Testis (tissue), 2 donors: ENCODE measurements at regions not wholly inside any gene's neighbourhood (a gene's known extent, or its start where the extent isn't known, plus 50 kb on each side); places are given as distances from the start of the nearest gene placed in this dataset.

ENCODE experiments used
- DNase-seq: peaks from one replicate; pipeline ENCODE4 v3.0.0-alpha.2; 2019
- H3K27ac ChIP-seq, 2 donors: fragments of 200-600 bp; sonication (generic); one replicate each; pipeline ENCODE4 v1.5.1; 2019
- H3K27me3 ChIP-seq: fragments of 200-600 bp; sonication (generic); one replicate; pipeline ENCODE4 v1.5.1; 2019
- H3K36me3 ChIP-seq: fragments of 200-600 bp; sonication (generic); one replicate; pipeline ENCODE4 v1.5.1; 2017; ENCODE audit warnings: low read depth; ENCODE audit errors: missing control alignments
- H3K4me1 ChIP-seq: fragments of 200-600 bp; sonication (generic); one replicate; pipeline ENCODE4 v1.5.1; 2019
- H3K4me3 ChIP-seq, 2 donors: fragments of 200-600 bp; sonication (generic); one replicate each; pipeline ENCODE4 v1.5.1; 2017 to 2019
- H3K9me3 ChIP-seq: fragments of 200-600 bp; sonication (generic); one replicate; pipeline ENCODE4 v1.5.1; 2017
- POLR2A ChIP-seq: fragments of 450-650 bp; IDR thresholded peaks from one replicate; pipeline ENCODE4 v1.6.1; 2017; ENCODE audit warnings: antibody characterized with exemption, mild to moderate bottlenecking, moderate library complexity
- WGBS, 2 donors: methylation state at CpG; one replicate each; pipeline ENCODE4 v1.1.5; 2018; 5-methylcytosine and 5-hydroxymethylcytosine counted together
- intact Hi-C: fragments of 100-400 bp; cut with DNase I; formaldehyde crosslinking; loops from one replicate; pipeline ENCODE4 v1.15.1; 2023; ENCODE audit warnings: low total_unique reads
- TF ChIP-seq, protein P1 (sequence below), 3 experiments: fragments of 450-650 bp in 2 of 3; fragments of 200-600 bp in 1 of 3; sonication (generic) in 1 of 3; IDR thresholded peaks; one replicate each; pipeline ENCODE4 v1.5.1; 2016 to 2019; ENCODE audit warnings: antibody characterized with exemption in 3 of 3, mild to moderate bottlenecking in 2 of 3, moderate library complexity in 1 of 3

DNA sequence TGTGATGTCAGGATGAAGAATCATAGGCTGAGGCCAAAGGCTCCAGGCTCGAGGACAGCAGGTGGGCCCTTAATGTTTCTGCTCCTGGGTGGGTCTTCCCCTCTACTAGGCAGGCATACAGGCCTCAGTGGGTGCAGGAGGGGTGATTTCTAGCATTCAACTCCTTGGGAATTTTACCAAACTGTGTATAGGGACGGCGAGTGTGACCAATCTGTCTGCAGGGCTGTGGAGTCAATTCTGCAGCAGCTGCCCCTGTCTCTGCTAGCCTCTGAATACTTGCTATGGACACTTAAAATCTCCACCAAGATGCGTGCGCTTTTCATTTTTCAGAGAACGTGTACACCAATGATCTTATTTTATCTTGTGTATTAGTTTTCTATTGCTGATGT, 115.5 kb downstream of the WDR11 start:
- intact Hi-C loops = no loop called here
- WGBS, 2 donors = 91 to 95% methylated on average over 4 to 6 of the region's 6 CpGs
- Histone ChIP-seq H3K4me3 (no peak overlapping the region), H3K9me3 (no peaks in the 10 kb centered on the region), H3K4me1 (no peaks in the 10 kb centered on the region), H3K27ac (no peak overlapping the region), H3K36me3 (no peaks in the 10 kb centered on the region), H3K27me3 (no peaks in the 10 kb centered on the region)
- TF ChIP-seq, protein P1, sequence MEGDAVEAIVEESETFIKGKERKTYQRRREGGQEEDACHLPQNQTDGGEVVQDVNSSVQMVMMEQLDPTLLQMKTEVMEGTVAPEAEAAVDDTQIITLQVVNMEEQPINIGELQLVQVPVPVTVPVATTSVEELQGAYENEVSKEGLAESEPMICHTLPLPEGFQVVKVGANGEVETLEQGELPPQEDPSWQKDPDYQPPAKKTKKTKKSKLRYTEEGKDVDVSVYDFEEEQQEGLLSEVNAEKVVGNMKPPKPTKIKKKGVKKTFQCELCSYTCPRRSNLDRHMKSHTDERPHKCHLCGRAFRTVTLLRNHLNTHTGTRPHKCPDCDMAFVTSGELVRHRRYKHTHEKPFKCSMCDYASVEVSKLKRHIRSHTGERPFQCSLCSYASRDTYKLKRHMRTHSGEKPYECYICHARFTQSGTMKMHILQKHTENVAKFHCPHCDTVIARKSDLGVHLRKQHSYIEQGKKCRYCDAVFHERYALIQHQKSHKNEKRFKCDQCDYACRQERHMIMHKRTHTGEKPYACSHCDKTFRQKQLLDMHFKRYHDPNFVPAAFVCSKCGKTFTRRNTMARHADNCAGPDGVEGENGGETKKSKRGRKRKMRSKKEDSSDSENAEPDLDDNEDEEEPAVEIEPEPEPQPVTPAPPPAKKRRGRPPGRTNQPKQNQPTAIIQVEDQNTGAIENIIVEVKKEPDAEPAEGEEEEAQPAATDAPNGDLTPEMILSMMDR (IDR thresholded peaks at IDR 0.05) = no peak
- no peak for TF ChIP-seq POLR2A
- no peak for DNase-seq

DNA sequence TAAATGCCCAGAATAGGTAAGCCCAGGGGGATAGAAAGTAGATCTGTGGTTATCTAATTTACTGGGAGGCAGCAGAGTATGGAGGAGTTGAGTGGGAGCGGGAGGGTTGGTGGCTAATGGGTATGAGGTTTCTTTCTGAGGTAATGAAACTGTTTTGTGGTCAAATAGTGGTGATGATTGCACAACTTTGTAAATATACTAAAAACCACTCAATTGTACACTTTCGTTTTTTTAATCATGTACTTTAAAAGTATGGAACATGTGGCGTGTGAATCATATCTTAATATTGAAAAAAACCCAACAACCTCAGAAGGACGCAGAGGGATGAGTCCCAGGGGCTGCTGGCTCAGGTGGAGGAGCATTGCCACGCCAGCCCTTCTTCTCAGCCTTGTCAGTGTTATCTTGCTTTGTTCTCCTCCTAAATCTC, 118.1 kb downstream of the WDR11 start:
- DNase-seq = no peak
- 83 to 85% methylated on average over 5 of the region's 5 CpGs for WGBS, 2 donors

DNA sequence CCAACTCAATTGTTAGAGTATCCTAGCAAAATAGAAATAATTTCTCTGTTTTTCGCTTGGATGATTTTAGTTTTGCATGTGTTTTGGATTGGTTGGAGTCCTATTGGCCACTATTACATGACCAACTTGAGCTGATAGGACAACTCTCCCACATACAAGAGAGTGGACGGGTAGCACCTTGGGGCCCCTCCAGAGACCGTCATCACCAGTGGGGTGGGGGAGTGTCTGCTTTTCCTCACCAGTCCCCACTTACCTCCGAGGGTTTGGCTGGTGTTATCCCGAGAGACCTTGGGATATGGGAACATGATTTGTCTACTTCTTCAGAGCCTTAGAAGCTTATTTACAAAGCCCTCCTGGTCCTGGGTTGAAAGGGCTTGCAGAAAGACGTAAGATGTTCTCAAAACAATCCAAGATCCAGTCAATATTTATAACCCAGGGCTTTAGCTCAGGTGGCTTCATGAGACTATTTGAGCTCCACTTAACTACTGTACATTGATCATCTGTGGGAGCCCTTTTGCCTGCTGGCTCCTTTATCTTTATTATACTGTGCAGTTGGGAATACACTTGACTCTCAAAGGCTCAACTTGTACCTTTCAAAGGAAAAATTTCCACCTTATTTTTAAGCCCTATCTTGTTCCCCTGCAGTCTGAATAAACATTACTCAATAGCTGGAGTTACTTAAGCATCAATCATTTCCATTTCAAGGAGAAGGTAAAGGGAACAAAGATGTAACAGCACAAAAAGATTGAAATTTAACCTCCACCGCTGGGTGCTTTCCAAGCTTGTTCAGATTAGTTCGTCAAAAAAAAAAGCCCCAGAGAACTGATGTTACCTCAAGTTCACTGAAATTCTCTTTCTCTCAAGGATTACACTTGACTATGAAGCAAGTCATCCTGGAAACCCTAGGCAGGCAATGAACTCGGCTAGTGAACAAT, 119.7 kb downstream of the WDR11 start:
- Histone ChIP-seq H3K4me3 (no peak overlapping the region), H3K4me1 (no peaks in the 10 kb centered on the region), H3K27ac (no peak overlapping the region), H3K27me3 (no peaks in the 10 kb centered on the region), H3K36me3 (no peaks in the 10 kb centered on the region), H3K9me3 (no peaks in the 10 kb centered on the region)
- no peak for DNase-seq
- TF ChIP-seq, protein P1 (IDR thresholded peaks at IDR 0.05) = no peak
- TF ChIP-seq POLR2A = no peak
- intact Hi-C loops = no loop called here
- 61 to 69% methylated on average over 9 of the region's 9 CpGs for WGBS, 2 donors

More for the DNA sequence above, 118.1 kb downstream of the WDR11 start:
- Histone ChIP-seq H3K9me3 (no peaks in the 10 kb centered on the region), H3K27me3 (no peaks in the 10 kb centered on the region), H3K36me3 (no peaks in the 10 kb centered on the region), H3K27ac (no peak overlapping the region), H3K4me3 (no peak overlapping the region), H3K4me1 (no peaks in the 10 kb centered on the region)
- TF ChIP-seq POLR2A = no peak
- TF ChIP-seq, protein P1 (IDR thresholded peaks at IDR 0.05) = no peak
- intact Hi-C loops = no loop called here

DNA sequence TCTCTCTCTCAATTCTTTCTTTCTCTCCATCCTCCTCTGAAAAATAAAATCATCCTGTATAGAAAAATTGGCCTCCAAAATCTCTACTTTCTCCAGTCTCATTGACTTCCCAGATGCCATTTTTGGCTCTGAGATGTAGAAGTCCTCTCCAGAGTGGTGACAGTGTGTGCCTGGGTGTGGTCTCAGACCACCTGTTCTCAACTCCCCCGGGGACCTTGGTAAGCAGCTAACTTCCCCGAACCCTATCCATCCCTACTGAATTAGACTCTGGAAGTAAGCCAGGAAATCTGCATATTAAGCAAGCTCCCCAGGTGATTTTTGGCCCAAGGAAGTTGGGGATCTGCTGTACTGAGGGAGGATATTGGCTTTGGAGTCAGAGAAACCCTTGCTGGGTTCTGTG, 120.5 kb downstream of the WDR11 start:
- DNase-seq = no peak
- WGBS, 2 donors = 72 to 81% methylated on average over 2 of the region's 2 CpGs
- TF ChIP-seq, protein P1 (IDR thresholded peaks at IDR 0.05) = no peak
- TF ChIP-seq POLR2A = no peak
- Histone ChIP-seq H3K9me3 (no peaks in the 10 kb centered on the region), H3K27ac (no peak overlapping the region), H3K4me3 (no peak overlapping the region), H3K36me3 (no peaks in the 10 kb centered on the region), H3K27me3 (no peaks in the 10 kb centered on the region), H3K4me1 (no peaks in the 10 kb centered on the region)
- intact Hi-C loops = no loop called here

DNA sequence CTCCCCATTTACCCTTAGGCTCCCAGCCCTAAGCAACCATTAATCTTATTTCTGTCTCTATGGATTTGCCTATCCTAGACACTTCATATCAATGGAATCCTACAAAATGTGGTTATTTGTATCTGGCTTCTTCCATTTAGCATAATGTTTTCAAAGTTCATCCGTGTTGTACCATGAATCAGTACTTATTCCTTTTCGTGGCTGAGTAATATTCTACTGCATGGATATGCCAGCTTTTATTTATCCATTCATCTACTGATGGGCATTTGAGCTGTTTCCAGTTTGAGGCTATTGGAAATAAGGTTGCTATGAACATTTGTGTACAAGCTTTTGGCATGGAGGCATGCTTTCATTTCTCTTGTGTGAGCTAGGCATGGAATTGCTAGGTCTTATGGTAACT, 121.1 kb downstream of the WDR11 start:
- intact Hi-C loops = no loop called here
- no peak for DNase-seq
- Histone ChIP-seq H3K4me1 (no peaks in the 10 kb centered on the region), H3K4me3 (no peak overlapping the region), H3K27me3 (no peaks in the 10 kb centered on the region), H3K27ac (no peak overlapping the region), H3K9me3 (no peaks in the 10 kb centered on the region), H3K36me3 (no peaks in the 10 kb centered on the region)
- TF ChIP-seq, protein P1 (IDR thresholded peaks at IDR 0.05) = no peak
- no peak for TF ChIP-seq POLR2A
- WGBS, 2 donors = 88 to 94% methylated on average over 2 of the region's 2 CpGs
